ENCODE measurements at regions not wholly inside any gene's neighbourhood (a gene's known extent, or its start where the extent isn't known, plus 50 kb on each side); places are given as distances from the start of the nearest gene placed in this dataset.

DNA sequence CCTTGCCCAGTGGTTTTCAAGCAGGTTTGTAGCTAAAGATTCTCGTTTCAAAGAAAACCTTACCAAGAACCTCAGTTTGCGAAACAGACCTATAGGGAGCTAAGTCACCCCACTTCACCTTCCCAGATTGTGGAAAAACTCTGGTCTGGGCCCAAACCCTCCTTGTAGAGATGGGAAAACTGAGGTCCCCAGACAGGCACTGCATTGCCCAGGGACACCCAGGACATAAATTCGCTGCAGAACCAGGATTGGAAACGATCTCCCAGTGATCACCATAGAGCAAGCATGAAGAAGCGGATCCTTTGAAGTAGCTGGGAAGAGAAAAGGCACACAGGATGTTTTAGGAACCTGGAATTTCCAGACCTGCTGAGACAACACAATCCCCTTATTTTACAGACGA is 85.6 kb upstream of the PIAS1 start:
- TF ChIP-seq POLR2A (IDR thresholded peaks at IDR 0.05) (no peak), CTCF (IDR thresholded peaks at IDR 0.05) (no peak), EP300 (IDR thresholded peaks at IDR 0.05) (no peak)
